ENCODE measurements at regions not wholly inside any gene's neighbourhood (a gene's known extent, or its start where the extent isn't known, plus 50 kb on each side); places are given as distances from the start of the nearest gene placed in this dataset.

- intact Hi-C loops (cut with DNase I), result no loop called here
- DNase-seq (ENCODE audit: missing footprints), result no peak
- no peak for ATAC-seq
Measured at GRCh38 chr12:107567876-107568619, 117.6 kb upstream of the PWP1 start.

GRCh38 chr12:107568718-107569117 is 116.9 kb upstream of the PWP1 start:
- ATAC-seq (no peak), DNase-seq (ENCODE audit: missing footprints) (no peak)
- intact Hi-C loops (cut with DNase I), result no loop called here

GRCh38 chr12:107570721-107571120 is 114.9 kb upstream of the PWP1 start:
- DNase-seq (ENCODE audit: missing footprints) (no peak), ATAC-seq (no peak)
- intact Hi-C loops (cut with DNase I), result no loop called here

GRCh38 chr12:107571492-107571891 is 114.1 kb upstream of the PWP1 start:
- DNase-seq (ENCODE audit: missing footprints), result no peak
- no peak for ATAC-seq
- intact Hi-C loops (cut with DNase I), result no loop called here

GRCh38 chr12:107574691-107575090 is 110.9 kb upstream of the PWP1 start:
- no peak for DNase-seq (ENCODE audit: missing footprints)
- intact Hi-C loops (cut with DNase I), result no loop called here
- ATAC-seq, result no peak

- peak; percentile 32 for ATAC-seq
- intact Hi-C loops (cut with DNase I), result no loop called here
- DNase-seq (ENCODE audit: missing footprints), result no peak
Measured at GRCh38 chr12:107580750-107581618, 104.6 kb upstream of the PWP1 start.

- ATAC-seq, result no peak
- intact Hi-C loops (cut with DNase I), result no loop called here
- no peak for DNase-seq (ENCODE audit: missing footprints)
Measured at GRCh38 chr12:107581619-107582015, 104.0 kb upstream of the PWP1 start.

- ATAC-seq (no peak), DNase-seq (ENCODE audit: missing footprints) (no peak)
- intact Hi-C loops (cut with DNase I), result no loop called here
Measured at GRCh38 chr12:107583551-107583950, 102.0 kb upstream of the PWP1 start.

- no peak for DNase-seq (ENCODE audit: missing footprints)
- intact Hi-C loops (cut with DNase I), result no loop called here
- ATAC-seq, result no peak
Measured at GRCh38 chr12:107584563-107584962, 101.0 kb upstream of the PWP1 start.

GRCh38 chr12:107586256-107586970 is 99.2 kb upstream of the PWP1 start:
- ATAC-seq (no peak), DNase-seq (ENCODE audit: missing footprints) (no peak)
- intact Hi-C loops (cut with DNase I), result no loop called here

- peak; percentile 79 for ATAC-seq
- intact Hi-C loops (cut with DNase I), result no loop called here
- DNase-seq (ENCODE audit: missing footprints), result no peak
Measured at GRCh38 chr12:107590413-107590812, 95.2 kb upstream of the PWP1 start.

- ATAC-seq (peak; percentile 80), DNase-seq (ENCODE audit: missing footprints) (no peak)
- intact Hi-C loops (cut with DNase I), result no loop called here
Measured at GRCh38 chr12:107590814-107591375, 94.7 kb upstream of the PWP1 start.

- ATAC-seq (no peak), DNase-seq (ENCODE audit: missing footprints) (no peak)
- intact Hi-C loops (cut with DNase I), result no loop called here
Measured at GRCh38 chr12:107593713-107594381, 91.8 kb upstream of the PWP1 start.

GRCh38 chr12:107594995-107595394 is 90.6 kb upstream of the PWP1 start:
- intact Hi-C loops (cut with DNase I), result no loop called here
- no peak for DNase-seq (ENCODE audit: missing footprints)
- ATAC-seq, result no peak

- intact Hi-C loops (cut with DNase I), result no loop called here
- ATAC-seq (no peak), DNase-seq (ENCODE audit: missing footprints) (no peak)
Measured at GRCh38 chr12:107597695-107598410, 87.7 kb upstream of the PWP1 start.

GRCh38 chr12:107598906-107599305 is 86.7 kb upstream of the PWP1 start:
- intact Hi-C loops (cut with DNase I), result no loop called here
- ATAC-seq, result no peak
- no peak for DNase-seq (ENCODE audit: missing footprints)

- no peak for ATAC-seq
- no peak for DNase-seq (ENCODE audit: missing footprints)
- intact Hi-C loops (cut with DNase I), result no loop called here
Measured at GRCh38 chr12:107600581-107601144, 84.9 kb upstream of the PWP1 start.

GRCh38 chr12:107602446-107602845 is 83.2 kb upstream of the PWP1 start:
- ATAC-seq, result no peak
- intact Hi-C loops (cut with DNase I), result no loop called here
- no peak for DNase-seq (ENCODE audit: missing footprints)
